Omental fat pad (tissue), 3 donors: ENCODE measurements at regions not wholly inside any gene's neighbourhood (a gene's known extent, or its start where the extent isn't known, plus 50 kb on each side); places are given as distances from the start of the nearest gene placed in this dataset.
"Not testable (repeated sequence)": the region's sequence is repeated elsewhere in the genome, so short reads cannot be mapped to it uniquely, and the experiment has no call there.

Source experiments
- ATAC-seq: fragments of 150-250 bp; one replicate; pipeline ENCODE4 v1.9.1; 2016; ENCODE audit warnings: mild to moderate bottlenecking, moderate library complexity; ENCODE audit not compliant: low FRiP score
- DNase-seq: peaks from one replicate; pipeline ENCODE4 v3.0.0-alpha.2; 2019; ENCODE audit warnings: low spot score
- CTCF ChIP-seq, 3 donors: fragments of 450-650 bp; IDR thresholded peaks; one replicate each; pipeline ENCODE4 v1.5.1; 2016 to 2017; ENCODE audit warnings: antibody characterized with exemption in 3 of 3, mild to moderate bottlenecking in 3 of 3, moderate library complexity in 2 of 3

DNA sequence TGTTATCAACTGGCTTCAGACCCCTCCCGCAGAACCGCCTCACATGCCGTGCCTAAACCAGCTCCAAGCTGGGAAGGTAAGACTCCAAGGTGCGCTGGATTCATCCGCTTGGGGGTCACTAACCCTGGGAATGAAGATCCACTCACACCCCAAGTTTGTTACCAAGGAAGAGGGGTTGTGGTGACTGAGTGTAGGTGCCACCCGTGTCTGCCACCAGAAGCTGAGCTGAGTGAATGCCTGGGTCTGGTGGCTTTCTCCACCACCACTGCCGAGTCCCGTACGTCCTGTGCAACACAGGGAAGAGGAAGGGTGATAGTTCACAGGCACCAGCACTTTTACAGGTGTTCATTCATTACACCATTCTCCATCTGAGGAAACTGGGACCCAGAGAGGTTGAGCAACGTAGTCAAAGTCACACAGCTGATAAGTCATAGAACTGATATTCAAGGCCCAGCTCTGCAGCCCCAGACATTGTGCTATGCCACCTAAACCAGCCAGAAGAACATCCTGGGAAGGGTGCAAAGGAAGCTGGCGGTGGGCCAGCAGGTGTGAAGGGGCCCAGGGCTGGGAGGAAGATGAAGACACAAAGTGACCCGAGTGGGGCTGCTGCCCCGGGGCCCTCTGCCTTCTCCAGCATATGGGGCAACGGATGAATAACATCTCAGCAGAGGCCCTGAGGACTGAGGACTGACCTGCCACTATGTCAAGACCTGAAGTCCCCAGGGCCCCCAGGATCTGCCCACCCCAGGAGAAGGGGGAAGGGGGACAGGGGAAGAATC lies 70.9 kb upstream of the PPP1R26 start:
- DNase-seq (no peak), ATAC-seq (no peak)
- TF ChIP-seq CTCF (IDR thresholded peaks at IDR 0.05), result no peak

DNA sequence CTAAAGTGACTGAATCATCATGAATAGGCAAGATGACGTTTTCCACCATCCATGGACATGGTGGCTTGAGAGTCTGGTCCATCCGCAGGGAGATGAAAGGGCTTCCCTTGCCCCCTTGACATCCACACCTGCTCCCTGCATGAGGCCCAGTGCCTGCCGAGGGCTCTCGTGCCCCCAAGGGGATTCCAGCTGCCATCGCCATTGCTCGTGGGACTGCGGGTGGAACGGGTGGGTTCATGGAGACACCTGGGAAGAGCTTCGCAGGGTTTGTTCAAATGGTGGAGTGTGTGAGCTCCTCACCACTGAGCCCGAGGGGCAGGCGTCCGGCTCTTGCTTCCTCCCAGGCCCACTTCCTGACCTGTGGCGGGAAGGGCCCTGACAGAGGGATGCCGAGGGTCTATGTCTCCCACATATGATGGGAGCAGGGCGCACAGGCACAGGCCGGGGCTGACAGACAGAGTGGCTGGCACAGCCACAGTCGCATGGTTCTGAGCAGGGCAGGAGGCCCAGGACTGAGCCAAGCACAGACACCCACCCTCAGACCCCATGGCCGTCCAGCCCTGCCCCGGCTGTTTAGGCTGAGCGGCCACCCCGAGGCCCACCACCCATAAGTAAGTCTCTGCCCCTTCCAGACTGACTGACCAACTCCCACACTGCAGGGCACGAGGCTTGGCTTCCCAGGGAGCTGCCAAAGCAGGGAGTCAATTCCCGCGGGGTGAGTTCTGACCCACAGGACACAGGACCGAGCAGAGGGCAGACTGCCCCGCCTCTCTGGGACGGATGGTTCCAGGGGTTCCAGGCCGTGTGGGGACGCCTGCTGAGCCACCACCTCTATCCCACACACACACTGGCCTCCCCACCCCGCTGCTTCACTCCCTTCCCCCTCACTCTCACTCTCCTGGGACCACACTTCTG lies 70.0 kb upstream of the PPP1R26 start:
- ATAC-seq (no peak), DNase-seq (no peak)
- no peak for TF ChIP-seq CTCF (IDR thresholded peaks at IDR 0.05)

GRCh38 chr9:135410421-135410820 lies 69.2 kb upstream of the PPP1R26 start:
- no peak for DNase-seq
- no peak for TF ChIP-seq CTCF (IDR thresholded peaks at IDR 0.05)
- ATAC-seq, result no peak

DNA sequence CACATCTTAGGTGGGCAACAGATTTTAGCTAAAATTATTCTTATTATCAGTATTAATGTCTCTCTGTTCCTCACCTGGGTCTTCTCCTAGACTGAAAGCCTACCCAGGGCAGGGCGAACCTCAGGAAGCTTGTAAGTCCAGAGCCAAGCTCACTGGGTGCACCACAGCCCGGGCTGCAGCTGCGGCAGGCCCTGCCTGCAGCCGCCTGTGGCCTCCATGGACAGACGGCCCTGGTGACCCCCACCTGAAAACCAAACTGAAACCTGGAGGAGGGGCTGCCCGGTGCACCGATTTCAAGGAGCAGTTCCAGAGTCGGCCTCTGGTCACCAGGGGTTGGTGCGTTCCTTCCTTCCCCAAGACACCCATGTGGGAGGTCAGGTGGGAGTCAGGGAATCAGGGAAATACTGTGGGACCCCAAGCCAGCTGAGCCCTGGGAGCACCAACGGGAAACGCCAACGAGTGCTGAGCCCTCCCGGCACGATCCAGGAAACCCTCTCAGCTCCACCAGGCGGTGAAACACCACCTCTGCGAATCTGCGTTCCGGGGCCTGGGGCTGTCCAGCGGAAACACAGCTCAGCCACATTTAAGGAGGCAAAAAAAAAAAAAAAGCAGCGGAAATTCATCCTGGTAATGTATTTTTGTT lies 68.6 kb upstream of the PPP1R26 start:
- DNase-seq (no peak), ATAC-seq (no peak)
- no peak for TF ChIP-seq CTCF (IDR thresholded peaks at IDR 0.05)

GRCh38 chr9:135411605-135412004 lies 68.0 kb upstream of the PPP1R26 start:
- not testable (repeated sequence) for ATAC-seq, DNase-seq

GRCh38 chr9:135412315-135413085 lies 67.1 kb upstream of the PPP1R26 start:
- DNase-seq, result not testable (repeated sequence)
- TF ChIP-seq CTCF (IDR thresholded peaks at IDR 0.05), result peak in 2 of 3 donors; percentile 95 to 97
- ATAC-seq, result peak; percentile 62

DNA sequence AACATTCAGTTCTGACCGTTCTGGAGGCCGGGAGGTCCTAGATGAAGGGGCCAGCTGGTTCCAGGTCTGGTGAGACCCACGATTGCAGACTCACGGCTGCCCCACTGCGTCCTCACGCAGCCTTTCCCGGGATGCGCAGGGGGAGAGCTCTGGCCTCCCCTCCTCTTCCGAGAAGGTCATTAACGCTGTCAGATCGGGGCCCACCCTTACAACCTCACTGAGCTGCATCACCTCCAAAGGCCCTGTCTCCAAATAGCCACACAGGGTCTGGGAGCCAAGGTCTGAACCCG lies 66.6 kb upstream of the PPP1R26 start:
- no peak for TF ChIP-seq CTCF (IDR thresholded peaks at IDR 0.05)
- ATAC-seq, result no peak
- no peak for DNase-seq
